NCI-H187 treated with DMSO at 0.1 percent for 48 hours (cell line): ENCODE measurements at regions not wholly inside any gene's neighbourhood (a gene's known extent, or its start where the extent isn't known, plus 50 kb on each side); places are given as distances from the start of the nearest gene placed in this dataset.
"Not testable (repeated sequence)": the region's sequence is repeated elsewhere in the genome, so short reads cannot be mapped to it uniquely, and the experiment has no call there.

Experiments
- DNase-seq: peaks from one replicate; lab custom pipeline; 2025; lab: John Stamatoyannopoulos, UW

- DNase-seq = peak; percentile 40
These were observed 59.7 kb downstream of the RNF112 start for GRCh38 chr17:19470530-19471261.

GRCh38 chr17:19474405-19474804, 59.2 kb upstream of the SLC47A1 start:
- DNase-seq = not testable (repeated sequence)

GRCh38 chr17:19475800-19476199, 57.9 kb upstream of the SLC47A1 start:
- DNase-seq = not testable (repeated sequence)

- DNase-seq = no peak
These were observed 51.1 kb upstream of the SLC47A1 start for GRCh38 chr17:19482576-19482975.
